ENCODE measurements at regions not wholly inside any gene's neighbourhood (a gene's known extent, or its start where the extent isn't known, plus 50 kb on each side); places are given as distances from the start of the nearest gene placed in this dataset.
"Not testable (repeated sequence)": the region's sequence is repeated elsewhere in the genome, so short reads cannot be mapped to it uniquely, and the experiment has no call there.

DNA sequence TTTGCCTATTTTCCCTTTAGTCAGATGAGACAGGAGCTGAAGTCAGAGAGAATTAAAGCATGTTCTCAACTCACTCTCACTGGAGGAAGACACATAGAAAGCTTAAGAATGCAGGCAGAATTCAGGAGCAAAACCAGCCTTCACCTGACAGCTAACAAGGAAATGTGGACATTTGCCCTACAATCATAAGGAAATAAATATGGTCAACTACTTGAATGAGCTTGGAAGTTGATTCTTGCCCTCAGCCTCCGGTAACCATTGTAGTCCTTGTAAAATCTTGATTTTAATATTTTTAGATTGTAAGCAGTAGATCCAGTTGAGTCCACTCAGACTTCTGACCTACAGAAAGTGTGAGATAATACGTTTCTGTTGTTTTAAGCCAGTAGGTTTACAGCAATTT is 752.5 kb upstream of the ZWINT start:
- DNase-seq = no peak

- DNase-seq = no peak
Measured at GRCh38 chr10:57102236-57102635, 741.2 kb upstream of the ZWINT start.

DNA sequence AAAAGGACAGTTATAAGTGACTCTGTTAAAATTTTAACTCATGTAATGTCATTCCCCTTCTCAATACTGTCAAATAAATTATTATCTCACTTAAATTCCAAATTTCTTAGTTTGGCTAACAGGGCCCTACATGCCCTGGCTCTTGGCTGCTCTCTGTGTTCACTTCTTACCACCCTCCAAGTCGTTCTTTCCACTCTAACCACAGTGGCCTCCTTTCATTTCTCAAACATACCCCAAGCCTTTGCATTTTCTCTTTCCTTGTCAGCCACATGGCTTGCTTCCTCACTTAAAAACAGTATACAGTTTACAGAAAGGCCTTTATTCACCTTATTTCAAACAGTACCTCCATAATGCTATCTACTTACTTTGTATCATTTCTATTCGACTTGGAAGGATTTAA is 737.1 kb upstream of the ZWINT start:
- no peak for DNase-seq

- DNase-seq = no peak
Measured at GRCh38 chr10:57096044-57096443, 735.0 kb upstream of the ZWINT start.

GRCh38 chr10:57094965-57095364 is 733.9 kb upstream of the ZWINT start:
- DNase-seq = no peak

- DNase-seq = no peak
Measured at GRCh38 chr10:57094083-57094482, 733.0 kb upstream of the ZWINT start.

DNA sequence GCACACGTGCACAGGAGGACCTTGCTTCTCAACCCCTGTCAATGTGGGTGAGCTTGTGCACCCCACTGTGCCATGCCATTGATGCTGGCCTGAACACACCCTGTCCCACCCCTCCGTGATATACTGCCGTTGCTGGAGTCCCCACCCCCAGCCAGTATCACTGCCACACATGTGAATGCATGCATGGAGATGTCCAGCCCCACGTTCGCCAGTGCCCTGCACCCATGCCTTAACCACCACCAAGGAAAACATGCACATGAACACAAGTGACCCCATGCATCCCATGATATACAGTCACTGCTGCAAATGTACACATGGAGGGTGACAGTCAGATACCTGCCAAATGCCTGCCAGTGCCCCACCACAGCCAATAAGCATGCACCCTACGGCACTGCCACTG is 692.5 kb upstream of the ZWINT start:
- no peak for DNase-seq

DNA sequence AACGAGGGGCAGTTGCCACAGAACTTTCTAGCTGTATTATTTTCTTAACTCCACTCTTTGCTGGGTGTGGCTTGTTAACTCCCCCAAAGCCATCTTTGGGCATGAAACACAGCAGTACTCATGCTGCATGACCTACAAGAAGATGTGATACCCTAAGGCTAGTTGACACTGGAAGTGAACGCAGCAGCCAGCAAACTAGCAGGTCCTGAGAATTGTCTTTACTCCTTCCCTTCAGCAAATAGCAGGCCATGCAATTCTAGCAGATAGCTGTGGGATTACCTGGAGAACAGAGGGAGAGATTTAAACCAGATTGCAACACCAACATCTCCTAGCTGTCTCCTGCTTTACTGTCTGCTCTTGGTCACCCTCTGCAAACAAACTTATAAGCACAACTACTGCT is 688.0 kb upstream of the ZWINT start:
- no peak for DNase-seq

DNA sequence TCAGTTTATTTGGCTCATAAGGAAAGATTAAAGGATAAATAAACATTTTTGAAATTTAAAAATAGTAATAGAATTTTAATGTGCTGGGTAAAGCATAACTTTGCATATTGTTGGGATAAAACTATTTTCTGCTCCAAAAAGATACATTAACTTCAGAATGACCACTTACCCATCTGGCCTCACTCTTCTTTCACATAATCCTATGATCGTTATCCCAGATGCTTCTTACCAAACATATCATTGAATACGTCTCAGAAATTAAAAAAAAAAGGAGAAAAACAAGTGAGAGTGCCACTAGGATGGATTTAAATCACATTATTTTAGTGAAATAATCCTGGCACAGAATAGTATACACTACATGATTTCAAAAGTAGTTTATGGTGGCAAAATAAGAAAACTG is 677.5 kb upstream of the ZWINT start:
- DNase-seq = no peak

- no peak for DNase-seq
Measured at GRCh38 chr10:57035310-57035709, 674.3 kb upstream of the ZWINT start.

- not testable (repeated sequence) for DNase-seq
Measured at GRCh38 chr10:57032301-57032700, 671.2 kb upstream of the ZWINT start.

GRCh38 chr10:57031346-57031745 is 670.3 kb upstream of the ZWINT start:
- no peak for DNase-seq

DNA sequence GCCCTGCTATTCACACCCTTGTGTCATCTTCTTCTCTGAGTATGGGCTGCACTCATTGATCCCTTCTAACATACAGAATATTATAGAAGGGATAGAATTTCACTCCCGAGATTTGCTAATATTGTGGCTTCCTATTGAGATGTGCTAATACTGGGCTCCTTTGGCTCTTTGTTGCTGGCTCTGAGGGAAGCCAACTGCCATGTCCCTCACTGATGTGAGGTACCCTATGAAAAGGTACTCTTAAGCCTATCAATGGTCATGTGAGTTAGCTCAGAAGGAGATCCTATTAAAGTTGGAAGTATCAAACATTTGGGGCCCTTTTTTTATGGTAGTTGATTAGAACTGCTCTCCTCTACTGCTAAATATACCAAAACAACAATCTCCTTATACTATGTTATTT is 665.2 kb upstream of the ZWINT start:
- DNase-seq = no peak

DNA sequence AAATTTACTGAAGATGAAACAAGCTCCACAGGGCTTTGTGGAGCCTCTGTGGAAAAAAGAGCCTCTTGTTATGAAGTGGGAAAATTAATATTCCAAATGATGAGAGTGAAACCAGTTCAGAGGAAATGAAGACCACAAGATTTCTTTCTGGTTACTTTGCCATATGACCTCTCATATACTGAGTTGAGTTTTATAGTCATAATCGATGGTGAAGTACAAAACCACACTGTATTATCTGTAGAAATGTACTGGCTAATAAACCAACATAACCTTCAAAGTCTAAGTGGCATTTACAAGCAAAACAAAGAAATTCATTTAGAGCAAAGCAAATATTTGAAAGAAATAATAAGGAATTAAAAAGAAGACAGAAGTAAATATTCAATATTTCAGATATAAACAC is 662.6 kb upstream of the ZWINT start:
- DNase-seq = no peak

GRCh38 chr10:57018452-57018851 is 657.4 kb upstream of the ZWINT start:
- DNase-seq = no peak

GRCh38 chr10:57017356-57018037 is 656.4 kb upstream of the ZWINT start:
- DNase-seq = no peak

- DNase-seq = no peak
Measured at GRCh38 chr10:57015595-57016318, 654.7 kb upstream of the ZWINT start.

GRCh38 chr10:57015187-57015586 is 654.1 kb upstream of the ZWINT start:
- no peak for DNase-seq

DNA sequence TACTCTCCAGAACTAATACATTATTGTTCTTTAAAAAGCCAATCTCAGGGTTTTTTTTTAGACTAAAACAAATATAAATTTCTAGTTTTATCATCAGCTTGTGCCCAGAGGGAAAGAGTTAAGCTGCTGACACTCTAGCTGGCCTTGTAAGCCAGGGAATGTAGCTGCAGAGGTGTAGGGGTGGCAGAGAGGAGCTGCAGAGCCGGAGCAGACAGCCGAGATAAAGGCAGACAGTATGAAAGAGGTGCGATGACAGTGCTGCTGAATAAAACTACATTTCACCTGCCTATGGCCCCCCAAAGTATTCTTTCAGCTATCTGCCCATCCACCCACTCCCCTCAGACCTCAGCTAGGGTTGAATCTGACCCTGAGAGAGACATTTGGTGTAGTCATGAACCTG is 653.7 kb upstream of the ZWINT start:
- DNase-seq = no peak

GRCh38 chr10:57008189-57008588 is 647.1 kb upstream of the ZWINT start:
- no peak for DNase-seq

DNA sequence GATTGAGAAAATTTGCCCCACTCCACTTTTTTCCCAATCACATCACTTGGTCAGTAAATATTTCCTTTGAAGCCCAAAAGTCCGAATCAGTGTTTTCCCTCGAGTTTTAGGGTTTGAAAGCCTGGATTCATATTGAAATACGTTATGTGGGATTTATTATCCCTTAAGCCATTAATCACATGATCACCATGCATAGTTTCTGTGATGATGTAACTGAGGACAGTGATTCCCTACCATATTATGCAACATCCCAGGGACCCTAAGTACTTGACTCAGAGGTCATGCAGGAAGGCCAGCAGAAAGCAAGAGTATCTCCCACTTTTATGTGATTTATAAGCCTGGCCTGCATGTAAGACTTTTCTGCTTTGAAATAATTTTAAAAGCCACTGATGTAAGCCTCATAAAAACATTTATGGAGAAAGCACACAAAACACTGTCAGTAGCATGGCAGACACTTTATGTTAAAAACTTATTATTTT is 630.6 kb upstream of the ZWINT start:
- DNase-seq = no peak

GRCh38 chr10:56975513-56975912 is 614.5 kb upstream of the ZWINT start:
- DNase-seq = no peak

DNA sequence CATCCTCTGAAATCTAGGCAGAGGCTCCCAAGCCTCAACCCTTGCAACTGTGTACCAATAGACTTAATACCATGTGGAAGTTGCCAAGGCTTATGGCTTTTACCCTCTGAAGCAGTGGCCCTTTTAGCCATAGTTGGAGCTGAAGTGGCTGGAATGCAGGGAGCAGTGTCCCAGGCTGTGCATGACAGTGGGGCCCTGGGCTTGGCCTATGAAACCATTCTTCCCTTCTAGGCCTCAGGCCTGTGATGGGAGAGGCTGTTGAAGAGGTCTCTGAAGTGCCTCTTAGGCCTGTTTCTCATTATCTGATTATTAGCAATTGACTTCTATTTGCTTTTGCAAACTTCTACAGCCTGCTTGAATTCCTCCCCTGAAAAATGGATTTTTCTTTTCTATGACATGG is 612.7 kb upstream of the ZWINT start:
- no peak for DNase-seq

- DNase-seq = no peak
Measured at GRCh38 chr10:56943221-56943755, 582.2 kb upstream of the ZWINT start.

All from activated CD4-positive, alpha-beta T cell treated with anti-CD3 and anti-CD28 coated beads, Interleukin-2, Interleukin-6, amounts not matched to agents 100 ng/mL and 50 ng/mL, durations not matched to agents 16 hours and 8 hours (primary cell).